ENCODE measurements at regions not wholly inside any gene's neighbourhood (a gene's known extent, or its start where the extent isn't known, plus 50 kb on each side); places are given as distances from the start of the nearest gene placed in this dataset.

DNA sequence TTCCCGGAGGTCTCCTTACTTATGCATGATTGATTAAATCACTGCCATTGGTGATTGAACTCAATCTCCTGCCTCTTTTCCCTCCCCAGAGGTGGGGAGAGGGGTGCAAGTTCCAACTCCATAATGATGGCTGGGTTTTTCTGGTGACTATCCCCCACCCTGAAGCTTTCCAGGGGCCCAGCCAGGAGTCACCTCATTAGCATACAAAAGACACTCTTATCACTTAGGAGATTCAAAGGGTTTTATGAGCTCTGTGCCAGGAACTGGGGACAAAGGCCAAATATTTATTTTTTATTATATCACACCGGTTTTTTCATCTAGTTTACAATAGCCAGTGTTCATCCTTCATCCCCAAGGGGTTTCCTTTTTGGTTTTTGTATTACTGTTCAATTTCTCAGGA is 300.7 kb downstream of the ETNK1 start:
- TF ChIP-seq, protein P1, sequence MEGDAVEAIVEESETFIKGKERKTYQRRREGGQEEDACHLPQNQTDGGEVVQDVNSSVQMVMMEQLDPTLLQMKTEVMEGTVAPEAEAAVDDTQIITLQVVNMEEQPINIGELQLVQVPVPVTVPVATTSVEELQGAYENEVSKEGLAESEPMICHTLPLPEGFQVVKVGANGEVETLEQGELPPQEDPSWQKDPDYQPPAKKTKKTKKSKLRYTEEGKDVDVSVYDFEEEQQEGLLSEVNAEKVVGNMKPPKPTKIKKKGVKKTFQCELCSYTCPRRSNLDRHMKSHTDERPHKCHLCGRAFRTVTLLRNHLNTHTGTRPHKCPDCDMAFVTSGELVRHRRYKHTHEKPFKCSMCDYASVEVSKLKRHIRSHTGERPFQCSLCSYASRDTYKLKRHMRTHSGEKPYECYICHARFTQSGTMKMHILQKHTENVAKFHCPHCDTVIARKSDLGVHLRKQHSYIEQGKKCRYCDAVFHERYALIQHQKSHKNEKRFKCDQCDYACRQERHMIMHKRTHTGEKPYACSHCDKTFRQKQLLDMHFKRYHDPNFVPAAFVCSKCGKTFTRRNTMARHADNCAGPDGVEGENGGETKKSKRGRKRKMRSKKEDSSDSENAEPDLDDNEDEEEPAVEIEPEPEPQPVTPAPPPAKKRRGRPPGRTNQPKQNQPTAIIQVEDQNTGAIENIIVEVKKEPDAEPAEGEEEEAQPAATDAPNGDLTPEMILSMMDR (conservative IDR thresholded peaks at IDR 0.05 in 1 of 2, IDR thresholded peaks at IDR 0.05 in 1 of 2; ENCODE audit: low read depth in 1 of 2, low read length in 2 of 2): no peak
- no peak for TF ChIP-seq EZH2 (IDR thresholded peaks at IDR 0.05; ENCODE audit: low read length, missing control alignments)
